Activated CD4-positive, alpha-beta T cell treated with anti-CD3 and anti-CD28 coated beads, Interleukin-2, amount 50 U/mL, for 4 hours (primary cell): ENCODE measurements at regions not wholly inside any gene's neighbourhood (a gene's known extent, or its start where the extent isn't known, plus 50 kb on each side); places are given as distances from the start of the nearest gene placed in this dataset.

Experiments
- DNase-seq, 2 experiments: peaks; one replicate each; pipeline ENCODE4 v3.0.0-alpha.2; 2020

GRCh38 chr22:44611880-44612496 lies 90.0 kb upstream of the PRR5 start:
- DNase-seq, result no peak

GRCh38 chr22:44610071-44610470 lies 91.9 kb upstream of the PRR5 start:
- no peak for DNase-seq

- DNase-seq, result no peak
Observed at GRCh38 chr22:44609400-44609988, 92.5 kb upstream of the PRR5 start.

- DNase-seq, result no peak
Observed at GRCh38 chr22:44608597-44609399, 93.2 kb upstream of the PRR5 start.

DNA sequence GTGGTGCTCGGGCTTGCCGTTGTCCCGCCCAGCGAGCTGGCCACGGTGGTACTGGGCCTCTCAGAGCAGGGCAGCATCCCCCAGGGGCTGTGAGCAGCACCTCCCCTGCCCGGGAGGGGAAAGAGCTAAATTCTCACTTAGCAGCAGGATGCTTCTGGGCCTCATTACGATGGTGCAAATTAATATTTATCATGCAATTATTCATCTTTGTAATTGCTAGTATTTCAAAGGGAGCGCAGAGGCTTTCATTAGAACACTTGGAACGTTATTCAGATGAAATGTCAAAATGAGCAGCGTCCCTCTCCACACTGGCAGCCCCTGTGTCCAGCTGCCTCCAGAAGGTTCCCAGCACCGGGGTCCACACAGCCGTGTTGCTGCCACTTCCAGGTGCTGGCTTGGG lies 95.9 kb upstream of the PRR5 start:
- DNase-seq, result no peak

DNA sequence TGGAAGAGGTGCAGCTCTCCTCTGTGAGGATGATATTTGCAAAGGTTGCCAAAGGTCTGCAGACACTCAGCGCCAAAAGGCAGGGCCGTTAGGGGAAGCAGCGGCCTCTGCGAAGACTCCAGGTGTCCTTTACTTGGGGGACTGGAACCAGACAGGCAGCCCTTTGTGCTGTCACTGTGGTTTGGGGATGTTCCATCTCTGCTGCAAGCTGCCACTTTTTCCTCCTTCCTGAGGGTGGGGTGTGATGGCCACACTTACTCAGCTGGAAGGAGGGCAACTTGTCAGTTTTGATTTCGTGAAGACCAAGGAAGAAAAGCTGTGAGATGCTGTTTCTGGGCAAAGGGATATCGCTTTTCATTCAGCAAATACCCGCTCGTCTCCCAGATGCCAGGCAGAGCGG lies 96.5 kb upstream of the PRR5 start:
- DNase-seq, result no peak

DNA sequence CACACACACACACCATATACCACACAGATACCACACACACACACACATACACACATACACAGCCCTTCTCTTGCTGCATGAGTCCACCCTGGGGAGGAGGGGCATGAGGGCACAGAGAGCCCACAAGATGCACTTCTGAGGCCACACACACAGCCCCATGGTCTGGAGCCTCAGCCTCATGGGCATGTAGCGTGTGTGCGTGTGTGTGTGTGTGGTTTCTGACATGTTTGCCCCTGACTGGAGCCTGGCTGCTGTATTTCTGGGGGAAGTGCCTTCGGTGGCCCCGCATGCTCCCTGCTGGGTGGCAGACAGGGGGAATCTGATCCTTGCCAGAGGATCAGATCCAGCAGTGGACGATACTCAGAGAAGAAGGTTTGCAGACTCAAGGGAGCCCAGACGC lies 97.0 kb upstream of the PRR5 start:
- DNase-seq, result no peak

- no peak for DNase-seq
Observed at GRCh38 chr22:44604455-44604854, 97.5 kb upstream of the PRR5 start.

DNA sequence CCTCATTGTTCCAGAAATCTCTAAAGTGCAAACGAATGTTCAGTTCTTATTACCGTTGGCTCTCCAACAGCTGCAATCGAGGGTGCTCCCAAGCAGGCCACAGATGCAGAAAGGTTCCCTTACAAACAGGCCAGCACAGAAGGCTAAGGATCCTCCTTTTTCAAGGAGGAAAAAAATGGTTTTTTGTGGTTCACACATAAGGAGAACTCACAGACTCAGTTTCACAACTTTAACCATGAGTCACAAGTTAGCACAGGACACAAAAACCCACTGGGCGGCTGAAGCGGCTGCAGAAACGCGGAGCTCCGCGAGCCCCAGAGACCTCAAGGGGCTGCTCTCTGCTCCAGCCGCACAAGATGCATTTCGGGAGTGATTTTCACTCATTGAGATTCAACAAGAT lies 98.2 kb upstream of the PRR5 start:
- no peak for DNase-seq

GRCh38 chr22:44601725-44602124 lies 100.3 kb upstream of the PRR5 start:
- no peak for DNase-seq

GRCh38 chr22:44601189-44601588 lies 100.8 kb upstream of the PRR5 start:
- no peak for DNase-seq

DNA sequence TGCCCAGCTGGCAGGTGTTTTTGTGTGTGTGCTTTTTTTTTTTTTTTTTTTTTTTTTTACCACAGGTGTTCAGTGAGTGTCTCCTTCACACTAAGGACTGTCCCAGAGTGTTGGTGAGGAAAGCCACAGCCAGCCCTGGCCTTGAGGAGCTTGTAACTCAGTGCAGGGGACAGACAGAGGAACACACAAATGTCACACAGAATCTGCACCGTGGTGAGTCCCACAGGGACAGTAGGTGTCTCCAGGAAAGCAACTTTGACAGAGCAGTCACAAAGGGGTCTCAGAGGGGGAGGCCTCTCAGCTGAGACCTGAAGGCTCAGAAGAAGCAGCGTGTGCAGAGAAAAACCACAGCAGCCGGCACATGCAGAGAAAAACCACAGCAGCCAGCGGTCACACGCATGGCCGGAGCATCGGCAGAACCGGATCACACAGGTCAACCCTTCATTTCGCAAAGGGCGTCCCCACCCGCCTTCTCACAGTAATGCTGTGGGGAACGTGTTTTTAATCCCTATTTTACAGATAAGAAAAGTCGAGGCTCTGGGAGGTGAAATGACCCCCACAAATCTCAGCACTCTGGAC lies 101.7 kb upstream of the PRR5 start:
- DNase-seq, result no peak

GRCh38 chr22:44599500-44600140 lies 101.6 kb upstream of the RTL6 start:
- DNase-seq, result no peak

DNA sequence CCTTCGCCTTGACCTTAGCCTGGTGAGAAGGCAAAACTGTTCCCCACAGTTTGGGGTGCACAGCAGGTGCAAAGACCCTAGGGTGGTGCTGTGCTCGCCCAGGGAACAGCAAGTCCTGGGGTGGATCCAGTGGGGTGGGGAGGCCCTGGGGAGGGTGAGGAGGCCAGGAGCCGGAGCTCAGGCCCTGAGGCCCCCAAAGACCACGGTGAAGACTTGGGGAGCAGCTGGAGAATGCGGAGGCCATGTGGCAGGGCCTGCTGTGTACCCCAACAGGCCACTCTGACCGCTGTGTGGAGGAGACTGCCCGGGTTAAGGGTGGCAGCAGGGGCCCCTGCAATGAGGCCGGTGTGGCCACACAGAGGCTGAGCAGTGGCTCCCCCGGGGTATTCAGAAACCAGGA lies 101.1 kb upstream of the RTL6 start:
- DNase-seq, result no peak

GRCh38 chr22:44597616-44598015 lies 99.6 kb upstream of the RTL6 start:
- DNase-seq, result no peak

GRCh38 chr22:44596396-44597125 lies 98.5 kb upstream of the RTL6 start:
- DNase-seq, result no peak

GRCh38 chr22:44595841-44596341 lies 97.9 kb upstream of the RTL6 start:
- DNase-seq, result no peak

- DNase-seq, result no peak
Observed at GRCh38 chr22:44594951-44595350, 96.9 kb upstream of the RTL6 start.

- DNase-seq, result no peak
Observed at GRCh38 chr22:44592824-44593148, 94.8 kb upstream of the RTL6 start.

- no peak for DNase-seq
Observed at GRCh38 chr22:44592126-44592823, 94.2 kb upstream of the RTL6 start.

DNA sequence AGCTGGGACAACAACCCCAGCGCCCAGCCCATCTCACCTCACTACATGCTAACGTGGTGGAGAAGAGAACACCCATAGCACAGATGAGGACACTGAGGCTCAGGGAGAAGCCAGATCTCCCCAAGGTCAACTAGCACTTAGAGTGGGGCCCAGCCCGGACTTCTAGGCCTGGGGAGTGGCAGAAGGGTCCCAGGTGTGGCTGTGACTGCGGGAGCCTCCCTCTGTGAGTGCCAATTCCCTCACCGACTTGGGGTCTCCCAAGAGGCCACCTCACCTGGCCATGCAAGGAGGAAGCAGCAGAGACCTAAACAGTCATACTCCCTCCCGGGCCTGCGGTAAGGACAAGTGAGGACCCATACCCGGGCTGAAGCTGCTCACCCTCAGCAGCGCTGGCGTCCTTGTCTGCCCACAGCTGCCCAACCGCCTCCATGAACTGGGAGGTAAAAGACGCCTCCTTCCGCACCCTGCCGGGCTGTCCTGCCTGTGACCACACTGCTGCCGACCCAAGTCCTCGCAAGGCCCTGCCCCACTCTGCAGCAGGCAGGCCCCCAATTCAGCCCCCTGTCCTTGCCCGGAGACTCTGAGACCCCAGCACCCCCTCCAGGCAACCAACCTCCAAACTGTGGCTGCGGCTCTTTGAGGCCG lies 93.2 kb upstream of the RTL6 start:
- no peak for DNase-seq

GRCh38 chr22:44590291-44590690 lies 92.3 kb upstream of the RTL6 start:
- DNase-seq, result no peak
